Type B pancreatic cell (in vitro differentiated cells): ENCODE measurements at regions not wholly inside any gene's neighbourhood (a gene's known extent, or its start where the extent isn't known, plus 50 kb on each side); places are given as distances from the start of the nearest gene placed in this dataset.
"Not testable (repeated sequence)": the region's sequence is repeated elsewhere in the genome, so short reads cannot be mapped to it uniquely, and the experiment has no call there.

Source experiments
- DNase-seq: peaks from one replicate; pipeline ENCODE4 v3.0.0; 2021; ENCODE audit warnings: mixed read lengths; ENCODE audit not compliant: unreplicated experiment; ENCODE audit errors: extremely low spot score
- H3K27ac Mint-ChIP-seq: 2 replicates; pipeline ENCODE4 v1.8.0; 2021; ENCODE audit warnings: mild to moderate bottlenecking, mixed read lengths
- H3K27me3 Mint-ChIP-seq: 2 replicates; pipeline ENCODE4 v1.8.0; 2021; ENCODE audit warnings: mixed read lengths
- H3K36me3 Mint-ChIP-seq: 2 replicates; pipeline ENCODE4 v1.8.0; 2021; ENCODE audit warnings: mixed read lengths
- H3K4me1 Mint-ChIP-seq: one replicate; pipeline ENCODE4 v1.8.0; 2021; ENCODE audit warnings: mixed read lengths; ENCODE audit not compliant: unreplicated experiment
- H3K4me3 Mint-ChIP-seq: 2 replicates; pipeline ENCODE4 v1.8.0; 2021; ENCODE audit warnings: mild to moderate bottlenecking, mixed read lengths
- H3K9me3 Mint-ChIP-seq: 2 replicates; pipeline ENCODE4 v1.8.0; 2021; ENCODE audit warnings: mixed read lengths
- CTCF ChIP-seq: fragments of 200-600 bp; sonication (generic); conservative IDR thresholded peaks from 2 replicates; pipeline ENCODE4 v1.5.0; 2021; ENCODE audit warnings: antibody characterized with exemption, mild to moderate bottlenecking

- not testable (repeated sequence) for H3K27me3 Mint-ChIP-seq, H3K36me3 Mint-ChIP-seq, H3K9me3 Mint-ChIP-seq, H3K4me1 Mint-ChIP-seq, H3K27ac Mint-ChIP-seq, H3K4me3 Mint-ChIP-seq, DNase-seq
- TF ChIP-seq CTCF, result peak; percentile 82
Measured at GRCh38 chr15:77875066-77875721, 202.3 kb downstream of the TBC1D2B start.

GRCh38 chr15:77874063-77874462, 203.4 kb downstream of the TBC1D2B start:
- no peak for TF ChIP-seq CTCF
- peaks cover 9% of the 10 kb centered on the region for H3K4me1 Mint-ChIP-seq
- H3K27me3 Mint-ChIP-seq, result no peaks in the 10 kb centered on the region
- H3K36me3 Mint-ChIP-seq, result no peaks in the 10 kb centered on the region
- no peaks in the 10 kb centered on the region for H3K9me3 Mint-ChIP-seq
- no peak overlapping the region for H3K27ac Mint-ChIP-seq
- no peak for DNase-seq
- no peak overlapping the region for H3K4me3 Mint-ChIP-seq

GRCh38 chr15:77872521-77873425, 204.7 kb downstream of the TBC1D2B start:
- not testable (repeated sequence) for H3K9me3 Mint-ChIP-seq, H3K27ac Mint-ChIP-seq, DNase-seq, H3K27me3 Mint-ChIP-seq, H3K4me3 Mint-ChIP-seq, H3K36me3 Mint-ChIP-seq
- H3K4me1 Mint-ChIP-seq, result peaks cover 11% of the 10 kb centered on the region

GRCh38 chr15:77871852-77872371, 205.6 kb downstream of the TBC1D2B start:
- Mint-ChIP-seq H3K27me3 (no peaks in the 10 kb centered on the region), H3K36me3 (no peaks in the 10 kb centered on the region), H3K4me1 (peaks cover 11% of the 10 kb centered on the region), H3K4me3 (no peak overlapping the region), H3K27ac (no peak overlapping the region), H3K9me3 (no peaks in the 10 kb centered on the region)
- DNase-seq, result no peak
- TF ChIP-seq CTCF, result peak; percentile 28

GRCh38 chr15:77870195-77871065, 207.1 kb downstream of the TBC1D2B start:
- Mint-ChIP-seq H3K36me3 (no peaks in the 10 kb centered on the region), H3K27me3 (no peaks in the 10 kb centered on the region), H3K27ac (no peak overlapping the region), H3K4me3 (no peak overlapping the region), H3K9me3 (no peaks in the 10 kb centered on the region), H3K4me1 (peaks cover 11% of the 10 kb centered on the region)
- DNase-seq, result no peak
- peak; percentile 83 for TF ChIP-seq CTCF
